GM18499 (cell line): ENCODE measurements at regions not wholly inside any gene's neighbourhood (a gene's known extent, or its start where the extent isn't known, plus 50 kb on each side); places are given as distances from the start of the nearest gene placed in this dataset.

Experiments
- ATAC-seq: cut with Tn5 transposase; IDR thresholded peaks from one replicate; pipeline ENCODE4 v1.9.1; 2021; ENCODE audit warnings: moderate number of reproducible peaks; ENCODE audit not compliant: insufficient read depth, unreplicated experiment

DNA sequence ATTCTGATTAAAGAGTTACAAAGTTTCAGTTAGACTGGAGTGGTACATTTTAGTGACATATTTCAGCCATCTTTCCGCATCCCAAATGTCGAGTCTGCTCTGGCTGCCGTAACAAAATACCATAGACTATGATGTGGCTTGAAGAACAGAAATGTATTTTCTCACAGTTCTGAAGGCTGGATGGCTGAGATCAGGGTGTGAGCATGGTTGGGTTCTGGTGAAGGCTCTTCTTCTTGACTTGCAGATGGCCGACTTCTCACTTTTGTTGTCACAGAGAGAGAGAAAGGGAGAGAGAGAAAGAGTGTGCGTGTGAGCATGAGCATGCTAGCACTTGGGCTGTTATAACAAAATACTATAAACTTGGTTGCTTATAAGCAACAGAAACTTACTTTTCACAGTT lies 335.4 kb upstream of the RAG2 start:
- ATAC-seq = no peak

DNA sequence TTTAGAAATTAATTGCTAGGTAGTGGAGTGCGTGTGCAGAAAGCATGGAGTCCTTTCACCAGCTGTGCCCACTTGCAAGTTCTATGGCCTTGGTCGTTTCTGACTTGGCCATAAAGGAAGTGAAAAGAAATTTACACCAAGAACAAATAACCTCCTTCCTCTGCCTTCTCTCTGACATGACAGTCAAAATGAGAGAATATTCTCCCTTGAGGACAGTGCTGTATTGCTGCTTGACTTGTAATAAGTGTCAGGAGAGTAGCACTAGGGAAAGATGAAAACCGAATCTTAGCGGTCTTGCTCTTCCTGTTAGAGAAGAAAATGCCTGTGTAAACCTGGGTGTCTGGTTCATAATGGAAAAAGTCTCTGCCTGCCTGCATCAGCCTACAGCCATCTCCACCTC lies 333.1 kb upstream of the RAG2 start:
- no peak for ATAC-seq

DNA sequence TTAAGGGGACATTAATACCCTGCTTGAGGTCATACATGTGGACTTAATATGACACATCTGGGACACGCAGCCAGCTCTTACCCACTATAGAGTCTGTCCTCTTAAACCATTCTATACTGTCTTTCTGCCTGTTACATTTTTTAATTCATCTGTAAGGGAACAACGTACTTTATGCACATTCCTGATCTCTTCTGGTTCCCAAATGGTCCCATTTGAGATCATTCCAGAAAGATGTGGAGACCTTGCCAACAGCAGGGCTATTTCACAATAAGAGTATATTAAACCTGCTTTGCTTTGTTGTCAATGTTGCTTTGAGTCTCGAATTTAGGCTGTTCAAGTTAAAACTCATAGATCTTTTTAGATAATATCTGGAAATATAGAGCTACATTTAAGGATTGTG lies 332.2 kb upstream of the RAG2 start:
- no peak for ATAC-seq

- no peak for ATAC-seq
Observed at GRCh38 chr11:36929401-36929800, 331.4 kb upstream of the RAG2 start.

DNA sequence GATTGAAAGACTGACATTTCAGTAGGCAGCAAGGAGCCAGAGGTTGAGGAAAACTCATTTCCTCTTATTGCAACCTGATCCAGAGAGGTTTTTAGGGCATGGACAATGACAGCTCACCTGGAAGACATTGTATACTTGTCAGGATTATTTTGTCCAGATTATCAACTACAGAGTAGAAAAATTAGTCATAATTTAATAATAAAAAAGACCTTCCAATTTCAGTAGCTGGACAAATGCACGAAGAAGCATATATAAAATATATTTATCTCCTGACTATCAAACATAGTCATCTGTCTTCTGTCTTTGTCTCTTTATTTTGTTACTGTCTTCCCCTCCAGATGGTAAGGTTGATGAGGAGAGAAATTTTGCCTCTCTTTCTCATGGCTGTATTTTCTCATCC lies 330.6 kb upstream of the RAG2 start:
- ATAC-seq = no peak

DNA sequence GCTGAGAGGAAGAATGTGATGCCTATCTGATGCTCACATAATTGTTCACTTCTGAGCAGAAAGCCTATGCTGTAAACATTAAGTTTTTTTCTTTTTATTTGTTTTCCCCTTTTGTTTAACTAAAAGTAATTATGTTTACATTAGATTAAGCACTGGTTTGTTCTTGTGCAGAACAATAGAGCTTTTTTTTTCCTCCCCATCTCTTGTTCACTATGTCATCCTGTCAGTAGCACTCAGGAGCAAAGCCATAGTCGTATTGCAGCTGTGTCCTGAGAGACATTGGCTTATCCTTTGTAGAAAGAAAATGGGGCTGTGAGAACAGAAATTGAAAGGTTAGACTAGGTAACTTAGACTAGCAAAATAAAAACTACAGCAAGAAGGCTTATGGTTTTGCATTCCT lies 301.8 kb upstream of the RAG2 start:
- ATAC-seq = no peak

GRCh38 chr11:36890841-36891240 lies 292.8 kb upstream of the RAG2 start:
- ATAC-seq = no peak

- no peak for ATAC-seq
Observed at GRCh38 chr11:36890121-36890679, 292.2 kb upstream of the RAG2 start.

GRCh38 chr11:36885154-36885553 lies 287.1 kb upstream of the RAG2 start:
- ATAC-seq = no peak

- no peak for ATAC-seq
Observed at GRCh38 chr11:36878737-36879136, 280.7 kb upstream of the RAG2 start.

GRCh38 chr11:36877149-36877548 lies 279.1 kb upstream of the RAG2 start:
- ATAC-seq = no peak

DNA sequence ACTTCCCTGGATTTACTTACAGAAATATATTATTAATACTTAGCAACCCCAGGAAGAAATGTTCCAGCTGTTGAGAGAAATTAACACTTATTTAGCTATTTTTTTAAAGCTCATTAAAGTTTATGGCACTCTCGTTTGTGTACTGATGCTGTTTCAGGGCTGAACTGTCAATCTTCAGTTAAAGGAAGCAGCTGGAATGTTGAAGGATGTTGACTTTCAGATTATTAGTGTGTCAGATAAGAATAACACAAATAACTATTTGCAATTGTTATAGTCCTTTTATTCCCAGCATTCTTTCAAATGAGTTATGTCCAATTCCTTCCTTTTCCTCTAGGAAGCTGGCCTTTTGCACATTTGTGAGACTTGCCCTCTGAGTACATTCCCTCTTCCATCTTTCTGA lies 278.2 kb upstream of the RAG2 start:
- ATAC-seq = no peak

DNA sequence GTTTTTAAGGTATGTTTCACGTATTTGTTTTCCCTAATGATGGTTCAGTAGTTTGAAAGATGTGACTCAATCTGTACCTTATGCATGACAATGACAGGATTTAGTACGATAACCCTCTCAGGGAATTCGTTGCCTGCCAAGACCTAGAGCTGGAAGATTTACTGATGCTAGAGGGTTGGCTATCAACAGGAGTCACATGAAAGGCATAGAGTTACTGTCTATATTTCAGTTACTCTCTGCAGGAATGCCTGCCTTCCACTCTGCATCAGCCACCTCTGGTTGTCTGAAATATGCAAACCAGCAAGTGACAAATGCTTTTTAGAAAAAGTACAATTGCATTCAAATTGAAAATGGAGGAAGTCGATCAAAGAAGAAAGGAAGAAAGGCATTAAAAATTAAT lies 276.3 kb upstream of the RAG2 start:
- no peak for ATAC-seq

DNA sequence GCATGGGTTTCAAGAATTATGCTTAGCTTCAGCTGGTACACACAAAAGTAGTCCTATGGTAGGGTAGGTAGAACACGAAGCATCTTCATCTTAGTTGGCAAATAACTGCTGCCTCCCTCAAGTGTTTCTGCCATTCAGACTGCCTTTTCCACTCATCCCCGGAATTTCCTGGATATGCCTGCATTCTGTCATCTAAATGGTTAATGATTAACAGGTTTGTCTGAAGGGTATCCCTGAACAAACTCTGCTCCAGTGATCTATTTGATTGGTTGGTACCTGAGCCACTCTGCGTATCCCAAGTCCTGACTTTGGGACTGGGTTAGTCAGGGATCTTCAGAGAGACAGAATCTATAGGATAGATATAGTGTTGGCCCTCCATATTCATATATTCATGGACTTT lies 272.3 kb upstream of the RAG2 start:
- no peak for ATAC-seq

GRCh38 chr11:36868380-36868779 lies 270.3 kb upstream of the RAG2 start:
- no peak for ATAC-seq

- ATAC-seq = no peak
Observed at GRCh38 chr11:36865846-36866245, 267.8 kb upstream of the RAG2 start.

DNA sequence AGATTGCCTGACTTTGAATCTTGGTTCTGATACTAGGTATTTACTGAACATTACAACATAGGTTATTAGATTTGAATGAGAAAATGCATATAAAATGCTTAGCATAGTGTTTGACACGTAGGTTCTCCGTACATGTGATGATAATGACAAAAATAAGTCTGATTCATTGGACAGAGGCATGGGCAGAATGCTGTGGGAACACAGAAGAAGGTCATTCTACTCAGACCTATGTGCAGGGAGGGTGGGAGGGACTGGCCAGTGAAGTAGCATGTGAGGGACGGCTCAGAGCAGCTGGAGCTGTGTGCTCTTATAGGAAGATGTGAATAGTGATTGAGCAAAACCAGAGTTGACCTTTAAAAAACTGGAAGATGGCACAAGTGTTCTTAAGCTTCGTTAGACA lies 256.8 kb upstream of the RAG2 start:
- ATAC-seq = no peak

DNA sequence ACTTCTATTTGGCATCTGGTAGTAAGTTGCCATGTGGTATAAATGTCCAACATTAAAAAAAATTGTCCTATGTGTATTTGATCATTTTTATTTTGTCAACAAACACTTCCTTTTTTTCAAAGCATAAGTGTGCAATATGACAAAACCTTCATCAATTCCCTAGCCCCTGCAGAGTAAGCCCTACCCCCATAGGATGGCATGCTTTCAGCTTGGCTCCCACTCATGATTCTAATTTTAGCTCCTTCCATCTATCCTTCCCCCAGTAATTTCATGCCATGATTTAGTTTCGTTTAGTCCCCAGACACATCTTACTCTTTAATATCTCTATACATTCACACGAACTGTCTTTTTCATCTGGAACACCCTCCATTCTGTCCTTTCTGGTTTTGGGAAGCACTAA lies 250.6 kb upstream of the RAG2 start:
- ATAC-seq = no peak

GRCh38 chr11:36840378-36840777 lies 242.3 kb upstream of the RAG2 start:
- ATAC-seq = no peak

GRCh38 chr11:36837831-36838437 lies 239.9 kb upstream of the RAG2 start:
- no peak for ATAC-seq

GRCh38 chr11:36825251-36825650 lies 227.2 kb upstream of the RAG2 start:
- no peak for ATAC-seq

GRCh38 chr11:36824349-36824748 lies 226.3 kb upstream of the RAG2 start:
- no peak for ATAC-seq

DNA sequence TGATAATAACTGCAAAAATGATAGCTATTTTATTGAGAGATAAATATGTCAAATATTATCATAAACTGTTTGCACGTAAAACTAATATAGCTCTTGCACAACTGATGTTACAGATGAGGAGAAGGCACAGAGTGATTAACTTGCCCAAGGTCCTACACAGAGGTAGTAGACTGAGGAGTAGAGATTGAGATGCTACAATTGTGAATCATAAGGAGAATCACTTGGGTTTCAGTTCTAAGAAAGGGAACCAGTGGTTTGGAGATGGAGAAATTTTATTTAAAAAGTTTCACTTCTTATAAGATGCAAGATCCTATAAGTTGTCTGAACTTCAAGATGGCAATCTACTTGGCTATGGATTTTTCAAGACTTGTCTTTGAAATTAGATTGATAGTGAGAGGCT lies 224.8 kb upstream of the RAG2 start:
- ATAC-seq = peak; percentile 47
